GM18907 (cell line): ENCODE measurements at regions not wholly inside any gene's neighbourhood (a gene's known extent, or its start where the extent isn't known, plus 50 kb on each side); places are given as distances from the start of the nearest gene placed in this dataset.

Source experiments
- ATAC-seq: cut with Tn5 transposase; IDR thresholded peaks from one replicate; pipeline ENCODE4 v1.9.1; 2021; ENCODE audit warnings: mild to moderate bottlenecking, moderate library complexity; ENCODE audit not compliant: unreplicated experiment

- ATAC-seq: no peak
Observed at GRCh38 chr15:97525809-97526208, 434.7 kb upstream of the ARRDC4 start.

DNA sequence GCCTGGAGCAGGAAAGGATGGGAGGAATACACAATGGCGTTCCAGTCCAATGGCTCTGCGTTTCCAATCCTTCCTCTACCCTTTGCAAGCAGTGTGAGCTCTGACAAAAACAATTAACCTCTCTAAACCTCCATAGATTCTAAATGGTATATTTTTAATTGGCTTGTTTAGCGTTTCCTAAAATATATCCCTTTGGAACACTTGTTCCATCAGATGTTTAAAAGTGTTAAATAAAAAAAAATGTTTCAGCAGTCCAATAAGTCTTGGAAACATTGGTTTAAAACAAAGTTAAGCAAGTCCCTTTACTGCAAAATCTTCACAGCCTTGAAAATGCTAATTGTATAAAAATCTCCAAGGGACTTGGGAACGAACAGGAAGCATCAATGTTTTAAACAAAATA is 432.3 kb upstream of the ARRDC4 start:
- ATAC-seq: no peak

DNA sequence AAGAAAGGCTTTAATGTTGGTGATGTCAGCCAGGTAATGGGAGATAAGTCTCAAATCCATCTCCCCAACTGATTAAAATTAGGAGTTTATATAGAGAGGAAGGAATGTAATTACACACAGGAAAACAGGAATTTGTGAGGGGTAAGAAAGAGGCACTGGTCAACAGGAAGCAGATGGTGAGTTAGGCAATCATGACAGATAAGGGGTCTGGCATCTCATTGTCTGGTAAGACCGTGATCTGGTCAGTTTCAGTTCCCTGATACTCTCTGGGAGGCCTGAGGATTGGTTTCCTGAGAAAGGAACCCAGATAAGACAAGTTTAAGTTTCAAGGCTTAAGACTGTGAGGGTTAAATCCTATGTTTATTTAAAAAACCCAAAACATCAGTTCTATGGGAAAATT is 414.7 kb upstream of the ARRDC4 start:
- no peak for ATAC-seq

DNA sequence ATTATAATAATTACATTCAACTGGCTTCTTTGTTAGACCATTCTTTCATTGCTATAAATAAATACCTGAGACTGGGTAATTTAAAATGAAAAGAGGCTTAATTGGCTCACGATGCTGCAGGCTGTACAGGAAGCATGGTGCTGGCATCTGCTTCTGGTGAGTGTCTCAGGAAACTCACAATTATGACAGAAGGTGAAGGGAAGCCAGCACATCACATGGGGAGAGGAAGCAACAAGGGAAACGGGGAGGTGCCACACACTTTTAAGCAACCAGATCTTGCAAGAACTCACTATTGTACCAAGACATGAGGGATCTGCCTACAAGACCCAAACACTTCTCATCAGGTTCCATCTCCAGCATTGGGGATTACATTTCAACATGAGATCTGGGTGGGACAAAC is 413.1 kb upstream of the ARRDC4 start:
- no peak for ATAC-seq

- ATAC-seq: no peak
Observed at GRCh38 chr15:97561529-97561928, 399.0 kb upstream of the ARRDC4 start.

GRCh38 chr15:97563516-97563915 is 397.0 kb upstream of the ARRDC4 start:
- no peak for ATAC-seq

- no peak for ATAC-seq
Observed at GRCh38 chr15:97566961-97567360, 393.5 kb upstream of the ARRDC4 start.

GRCh38 chr15:97567411-97567810 is 393.1 kb upstream of the ARRDC4 start:
- ATAC-seq: no peak

- no peak for ATAC-seq
Observed at GRCh38 chr15:97576929-97577645, 383.4 kb upstream of the ARRDC4 start.

- no peak for ATAC-seq
Observed at GRCh38 chr15:97585408-97585807, 375.1 kb upstream of the ARRDC4 start.

DNA sequence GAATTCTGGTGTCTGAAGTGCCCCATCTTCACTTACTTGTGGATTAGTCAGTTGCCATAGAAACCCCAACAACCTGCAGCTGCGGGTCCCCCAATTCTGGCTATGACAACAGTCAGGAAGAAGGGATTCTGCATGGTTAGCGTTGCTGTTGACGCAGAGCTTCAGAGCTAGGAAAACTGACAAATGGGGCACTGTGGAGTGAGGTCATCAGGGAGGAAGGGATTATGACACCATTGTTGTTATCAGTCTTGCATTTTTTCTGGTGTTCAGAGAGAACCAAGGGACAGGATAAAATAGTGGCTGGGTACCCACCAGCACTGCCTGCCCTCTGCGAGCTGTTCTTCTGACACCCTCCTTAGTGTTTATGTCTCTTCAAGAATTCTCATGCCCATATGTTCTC is 367.7 kb upstream of the ARRDC4 start:
- ATAC-seq: no peak

- no peak for ATAC-seq
Observed at GRCh38 chr15:97597801-97598200, 362.7 kb upstream of the ARRDC4 start.

DNA sequence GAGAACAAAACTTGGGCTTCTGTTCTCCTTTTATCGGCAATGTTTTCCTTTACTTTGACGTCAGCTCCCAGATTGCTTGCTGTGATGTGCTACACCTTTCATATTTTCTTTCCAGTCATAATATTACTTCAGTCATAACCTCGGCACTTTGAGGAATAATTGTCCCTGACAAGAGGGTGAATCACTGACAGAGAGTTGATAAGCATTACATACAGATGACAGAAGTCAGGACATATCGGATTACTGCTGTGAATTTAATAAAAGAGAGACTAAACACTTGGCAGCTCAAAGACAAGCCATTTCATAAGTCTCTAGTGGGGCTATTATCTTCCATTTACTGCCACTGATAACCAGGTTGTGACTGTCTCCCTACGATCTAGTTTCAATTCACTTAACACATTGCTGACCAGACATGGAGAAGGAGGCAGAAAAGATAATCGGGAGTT is 362.1 kb upstream of the ARRDC4 start:
- no peak for ATAC-seq

DNA sequence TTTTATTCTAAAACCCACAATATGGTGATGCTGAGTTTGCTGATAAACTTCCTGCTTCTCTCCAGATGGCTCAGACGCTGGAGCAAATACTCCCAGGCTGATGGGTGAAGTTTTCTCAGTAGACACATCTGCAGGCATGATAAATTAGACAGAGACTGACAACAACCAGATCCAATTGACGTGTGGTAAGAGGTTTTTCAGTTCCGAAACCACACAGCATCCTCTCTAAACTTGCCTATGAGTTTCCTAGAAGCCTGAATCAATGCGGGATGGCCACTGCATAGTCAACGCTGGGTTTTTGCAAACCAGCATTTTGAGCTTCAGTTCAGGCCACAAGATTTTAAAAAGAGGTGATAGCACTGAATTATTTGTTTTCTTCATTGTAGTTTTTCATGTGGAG is 360.3 kb upstream of the ARRDC4 start:
- no peak for ATAC-seq

DNA sequence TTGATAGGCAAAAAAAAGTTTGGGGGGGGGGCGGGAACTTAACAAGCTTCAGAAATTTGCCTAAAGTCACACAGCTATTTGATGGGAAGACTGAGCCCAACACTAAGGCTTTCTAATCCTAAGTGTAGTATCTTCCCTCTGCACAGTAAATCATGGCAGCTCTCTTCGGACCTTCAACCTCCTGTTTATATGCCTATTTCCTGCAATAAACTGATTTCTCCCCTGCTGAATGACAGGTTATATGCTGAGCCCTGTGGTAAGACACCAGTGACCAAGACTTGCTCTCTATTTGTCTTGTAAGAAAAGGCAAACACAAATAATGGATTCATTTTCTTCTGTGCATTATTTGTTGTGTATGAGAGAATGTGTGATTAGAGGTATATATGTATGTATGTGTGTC is 355.8 kb upstream of the ARRDC4 start:
- no peak for ATAC-seq

DNA sequence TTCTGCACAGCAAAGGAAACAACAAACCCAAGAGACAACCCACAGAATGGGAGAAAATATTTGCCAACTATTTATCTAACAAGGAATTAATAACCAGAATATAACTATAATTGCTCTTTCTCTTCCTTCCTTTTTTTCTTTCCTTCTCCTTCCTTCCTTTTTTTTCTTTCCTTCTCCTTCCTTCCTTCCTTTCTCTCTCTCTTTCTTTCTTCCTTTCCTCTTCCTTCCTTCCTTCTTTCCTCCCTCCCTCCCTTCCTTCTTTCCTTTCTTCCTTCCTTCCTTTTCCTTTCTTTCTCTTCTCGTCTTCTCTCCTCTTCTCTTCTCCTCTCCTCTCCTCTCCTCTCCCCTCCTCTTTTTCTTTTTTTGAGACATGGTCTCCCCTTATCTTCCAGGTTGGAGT is 345.4 kb upstream of the ARRDC4 start:
- ATAC-seq: no peak

- ATAC-seq: no peak
Observed at GRCh38 chr15:97623091-97623661, 337.3 kb upstream of the ARRDC4 start.

GRCh38 chr15:97627634-97628033 is 332.9 kb upstream of the ARRDC4 start:
- no peak for ATAC-seq

DNA sequence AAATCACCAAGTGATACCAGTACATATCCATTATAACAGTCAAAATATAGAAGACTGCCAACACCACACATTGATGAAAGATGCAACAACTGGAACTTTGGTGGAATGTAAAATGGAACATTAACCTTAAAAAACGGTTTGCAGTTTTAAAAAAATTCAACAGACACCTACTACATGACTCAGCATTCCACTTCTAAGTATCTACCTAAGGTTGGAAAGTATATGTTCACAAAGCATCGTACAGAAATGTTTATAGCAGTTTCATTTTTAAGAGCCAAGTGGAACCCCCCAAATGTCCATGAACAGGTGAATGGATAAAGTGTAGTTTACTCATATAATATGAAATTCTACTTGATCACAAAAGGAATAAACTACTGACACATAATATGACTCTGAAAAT is 314.7 kb upstream of the ARRDC4 start:
- ATAC-seq: no peak

DNA sequence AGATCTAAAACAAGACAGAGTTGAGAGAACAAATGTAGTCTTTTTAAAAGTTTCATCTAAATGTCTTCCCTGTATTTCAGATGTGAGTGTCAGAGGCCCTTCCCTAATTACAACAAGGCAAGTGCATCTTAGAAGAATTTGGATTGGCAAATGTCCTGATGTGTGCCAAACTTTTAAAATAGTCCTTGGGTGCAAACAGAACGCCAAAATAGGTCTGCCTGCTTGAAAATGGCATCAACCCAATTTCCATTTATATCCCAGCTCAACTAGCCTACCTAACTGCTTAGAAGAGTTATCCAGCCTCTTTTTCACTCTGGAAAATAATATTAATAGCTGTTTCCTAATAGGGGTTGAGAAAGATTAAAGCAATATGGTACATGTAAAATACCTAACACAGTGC is 311.8 kb upstream of the ARRDC4 start:
- no peak for ATAC-seq

DNA sequence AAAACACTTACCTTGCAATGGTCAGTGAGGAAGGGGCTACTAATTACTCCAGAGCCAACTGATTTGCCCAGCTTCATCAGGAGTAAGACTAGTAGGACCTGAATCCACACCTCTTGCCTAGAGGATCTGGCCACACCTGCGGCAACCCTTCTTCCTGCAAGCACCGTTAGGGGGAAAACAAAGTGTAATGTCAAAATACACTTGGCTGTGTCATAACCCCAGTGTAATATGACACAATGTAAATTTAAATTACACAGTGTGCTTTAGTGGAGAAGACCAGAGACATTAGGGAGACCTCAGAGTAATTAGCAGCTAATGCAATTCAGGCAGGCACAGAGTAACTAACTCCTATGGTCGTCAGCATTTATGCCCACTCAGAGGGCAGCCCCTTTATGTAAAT is 308.5 kb upstream of the ARRDC4 start:
- ATAC-seq: no peak

GRCh38 chr15:97652700-97653167 is 307.8 kb upstream of the ARRDC4 start:
- no peak for ATAC-seq

DNA sequence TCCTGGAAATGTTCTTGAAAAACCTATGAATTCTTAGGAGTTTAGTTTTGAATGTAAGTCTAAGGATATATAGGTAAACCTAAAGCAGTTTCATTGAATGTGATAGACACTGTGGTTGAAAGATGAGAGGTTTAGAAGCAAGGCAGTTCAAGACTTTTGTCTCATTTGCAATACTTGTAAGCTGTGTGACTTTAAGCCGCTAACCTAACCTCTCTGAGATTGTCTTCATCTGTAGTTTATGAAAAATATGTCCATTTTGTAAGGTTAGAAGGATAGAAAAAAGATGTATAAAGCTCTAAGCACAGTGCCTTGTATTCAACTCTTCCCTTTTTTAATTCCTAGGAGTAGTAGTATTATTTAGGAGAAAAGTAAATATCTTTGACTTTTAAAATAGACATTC is 306.6 kb upstream of the ARRDC4 start:
- no peak for ATAC-seq
